ENCODE measurements at regions not wholly inside any gene's neighbourhood (a gene's known extent, or its start where the extent isn't known, plus 50 kb on each side); places are given as distances from the start of the nearest gene placed in this dataset.

GRCh38 chr5:123269436-123269835 lies 153.8 kb downstream of the CEP120 start:
- WGBS, 4 donors = 71 to 83% (median 78%) methylated on average over 4 of the region's 4 CpGs
- no peak overlapping the region for H3K4me3 ChIP-seq
- H3K9me3 ChIP-seq (replicated peaks in 1 of 3) = no peaks in the 10 kb centered on the region
- no peak overlapping the region for H3K27ac ChIP-seq
- intact Hi-C loops (cut with DNase I) = no loop called here
- H3K36me3 ChIP-seq (replicated peaks in 1 of 2) = no peaks in the 10 kb centered on the region
- no peaks in the 10 kb centered on the region for H3K27me3 ChIP-seq
- TF ChIP-seq CTCF (IDR thresholded peaks at IDR 0.05) (no peak), POLR2A (IDR thresholded peaks at IDR 0.05) (no peak)
- no peak for DNase-seq
- H3K4me1 ChIP-seq (replicated peaks in 1 of 2) = no peaks in the 10 kb centered on the region

GRCh38 chr5:123266365-123266764 lies 156.8 kb downstream of the CEP120 start:
- H3K27me3 ChIP-seq = no peaks in the 10 kb centered on the region
- intact Hi-C loops (cut with DNase I) = no loop called here
- no peak overlapping the region for H3K27ac ChIP-seq
- no peak overlapping the region for H3K4me3 ChIP-seq
- TF ChIP-seq POLR2A (IDR thresholded peaks at IDR 0.05) (no peak), CTCF (IDR thresholded peaks at IDR 0.05) (no peak)
- no peak for DNase-seq
- H3K4me1 ChIP-seq (replicated peaks in 1 of 2) = no peaks in the 10 kb centered on the region
- no peaks in the 10 kb centered on the region for H3K36me3 ChIP-seq (replicated peaks in 1 of 2)
- no peaks in the 10 kb centered on the region for H3K9me3 ChIP-seq (replicated peaks in 1 of 3)

GRCh38 chr5:123265551-123265950 lies 157.7 kb downstream of the CEP120 start:
- no peaks in the 10 kb centered on the region for H3K36me3 ChIP-seq (replicated peaks in 1 of 2)
- H3K9me3 ChIP-seq (replicated peaks in 1 of 3) = no peaks in the 10 kb centered on the region
- 77 to 84% (median 81%) methylated on average over 2 of the region's 2 CpGs for WGBS, 4 donors
- DNase-seq = no peak
- H3K4me3 ChIP-seq = no peak overlapping the region
- H3K27ac ChIP-seq = no peak overlapping the region
- intact Hi-C loops (cut with DNase I) = no loop called here
- H3K4me1 ChIP-seq (replicated peaks in 1 of 2) = no peaks in the 10 kb centered on the region
- H3K27me3 ChIP-seq = no peaks in the 10 kb centered on the region
- TF ChIP-seq POLR2A (IDR thresholded peaks at IDR 0.05) (no peak), CTCF (IDR thresholded peaks at IDR 0.05) (no peak)

- no peak for TF ChIP-seq POLR2A (IDR thresholded peaks at IDR 0.05)
- TF ChIP-seq CTCF (IDR thresholded peaks at IDR 0.05) = no peak
- no peaks in the 10 kb centered on the region for H3K9me3 ChIP-seq (replicated peaks in 1 of 3)
- H3K27ac ChIP-seq = no peak overlapping the region
- no peaks in the 10 kb centered on the region for H3K27me3 ChIP-seq
- no peak overlapping the region for H3K4me3 ChIP-seq
- H3K36me3 ChIP-seq (replicated peaks in 1 of 2) = no peaks in the 10 kb centered on the region
- no peak for DNase-seq
- intact Hi-C loops (cut with DNase I) = no loop called here
- WGBS, 4 donors = 55 to 64% (median 62%) methylated on average over 2 of the region's 2 CpGs
- no peaks in the 10 kb centered on the region for H3K4me1 ChIP-seq (replicated peaks in 1 of 2)
Observed at GRCh38 chr5:123264394-123264793, 158.8 kb downstream of the CEP120 start.
